ENCODE measurements at regions not wholly inside any gene's neighbourhood (a gene's known extent, or its start where the extent isn't known, plus 50 kb on each side); places are given as distances from the start of the nearest gene placed in this dataset.

GRCh38 chr7:121490309-121490708, 94.2 kb upstream of the FAM3C start:
- H3K27ac ChIP-seq, result no peak overlapping the region
- no peak for TF ChIP-seq CTCF (conservative IDR thresholded peaks at IDR 0.05)

- no peak overlapping the region for H3K27ac ChIP-seq
- no peak for TF ChIP-seq CTCF (conservative IDR thresholded peaks at IDR 0.05)
Observed at GRCh38 chr7:121489440-121489839, 93.3 kb upstream of the FAM3C start.

- H3K27ac ChIP-seq, result no peak overlapping the region
- TF ChIP-seq CTCF (conservative IDR thresholded peaks at IDR 0.05), result no peak
Observed at GRCh38 chr7:121488111-121488650, 92.1 kb upstream of the FAM3C start.

DNA sequence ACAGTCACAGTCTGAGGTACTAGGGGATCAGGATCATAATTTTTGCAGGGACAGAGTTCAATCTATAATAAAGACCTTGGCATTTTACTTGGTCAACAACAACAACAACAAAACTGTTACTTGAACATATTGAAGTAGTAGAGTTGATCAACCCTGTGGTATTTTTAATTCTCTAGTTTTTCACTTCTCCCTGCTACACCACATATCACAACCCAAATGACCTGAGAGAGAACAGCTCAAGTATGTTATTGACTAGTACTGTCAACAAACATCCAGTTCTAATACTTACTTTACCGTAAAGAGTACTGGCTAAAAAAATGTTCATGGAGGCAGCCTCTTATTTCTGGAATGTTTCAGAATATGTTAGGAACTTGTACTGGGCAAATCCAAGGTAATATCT, 90.5 kb upstream of the FAM3C start:
- TF ChIP-seq CTCF (conservative IDR thresholded peaks at IDR 0.05), result no peak
- no peak overlapping the region for H3K27ac ChIP-seq

DNA sequence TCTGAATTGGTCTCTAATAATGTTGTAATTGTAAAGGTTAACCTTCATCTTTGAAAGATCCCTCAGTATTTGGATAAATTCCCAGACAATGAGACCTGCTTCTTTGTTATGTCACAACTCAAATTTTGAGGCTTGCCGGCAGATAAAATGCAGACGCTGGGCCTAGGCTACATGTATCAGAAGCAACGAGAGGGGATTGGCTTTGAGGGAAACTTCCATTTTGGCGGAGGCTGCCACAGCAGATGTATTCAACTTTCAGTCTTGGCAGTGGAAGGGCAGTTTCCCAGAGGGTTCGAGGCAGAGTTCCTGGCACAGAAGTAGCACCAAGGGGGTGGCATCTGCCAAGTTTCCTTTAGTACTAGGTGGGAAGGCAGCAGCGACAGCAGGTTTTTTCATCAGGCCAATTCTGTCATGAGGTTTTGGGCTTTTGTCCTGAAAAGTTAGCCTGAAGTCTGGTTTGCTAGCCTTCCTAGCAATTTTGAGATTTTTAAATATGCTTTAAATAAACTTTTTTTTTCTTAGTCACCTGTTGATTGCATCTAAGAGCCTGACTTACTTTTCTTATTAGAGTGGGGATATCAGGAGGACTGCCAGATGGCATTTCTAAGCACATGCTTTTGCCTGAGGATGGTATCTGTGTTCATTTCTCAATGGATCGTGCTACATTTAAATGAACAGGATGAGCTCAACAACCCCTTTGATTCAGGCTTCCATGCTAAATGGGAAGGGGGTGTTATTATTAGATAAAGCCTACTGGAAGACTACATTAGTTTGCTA, 89.5 kb upstream of the FAM3C start:
- TF ChIP-seq CTCF (conservative IDR thresholded peaks at IDR 0.05), result no peak
- H3K27ac ChIP-seq, result no peak overlapping the region

DNA sequence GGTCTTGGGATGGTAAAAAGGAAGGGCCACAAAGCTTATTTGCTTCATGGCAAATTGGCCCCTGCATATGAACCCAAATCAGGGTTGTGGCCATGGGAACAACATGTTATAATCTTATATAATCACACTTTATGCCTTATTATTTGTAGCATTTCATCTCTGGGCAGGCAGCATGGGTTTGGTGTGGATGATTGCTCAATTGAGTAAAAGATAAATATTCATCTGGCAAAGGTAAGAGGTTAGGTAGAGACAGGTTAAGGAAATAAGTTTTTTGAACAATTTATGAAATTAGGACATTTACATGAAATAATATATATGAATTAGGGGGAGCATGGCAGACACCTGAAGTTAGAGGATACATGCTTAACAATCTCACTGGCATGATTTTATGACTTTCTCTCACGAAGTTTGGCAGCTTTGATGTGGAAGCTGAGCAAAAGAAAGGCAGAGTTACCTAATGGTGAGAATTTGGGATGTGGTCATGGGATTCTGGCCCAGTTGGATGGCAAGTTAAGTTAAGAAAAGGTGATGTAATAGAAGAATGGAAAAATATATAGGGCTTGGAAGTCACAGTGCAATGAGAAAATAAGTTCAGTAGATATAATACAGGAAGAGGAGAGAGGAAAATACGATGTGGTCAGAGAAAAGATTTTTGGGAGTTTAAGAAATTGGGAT, 88.1 kb upstream of the FAM3C start:
- H3K27ac ChIP-seq, result no peak overlapping the region
- TF ChIP-seq CTCF (conservative IDR thresholded peaks at IDR 0.05), result no peak

DNA sequence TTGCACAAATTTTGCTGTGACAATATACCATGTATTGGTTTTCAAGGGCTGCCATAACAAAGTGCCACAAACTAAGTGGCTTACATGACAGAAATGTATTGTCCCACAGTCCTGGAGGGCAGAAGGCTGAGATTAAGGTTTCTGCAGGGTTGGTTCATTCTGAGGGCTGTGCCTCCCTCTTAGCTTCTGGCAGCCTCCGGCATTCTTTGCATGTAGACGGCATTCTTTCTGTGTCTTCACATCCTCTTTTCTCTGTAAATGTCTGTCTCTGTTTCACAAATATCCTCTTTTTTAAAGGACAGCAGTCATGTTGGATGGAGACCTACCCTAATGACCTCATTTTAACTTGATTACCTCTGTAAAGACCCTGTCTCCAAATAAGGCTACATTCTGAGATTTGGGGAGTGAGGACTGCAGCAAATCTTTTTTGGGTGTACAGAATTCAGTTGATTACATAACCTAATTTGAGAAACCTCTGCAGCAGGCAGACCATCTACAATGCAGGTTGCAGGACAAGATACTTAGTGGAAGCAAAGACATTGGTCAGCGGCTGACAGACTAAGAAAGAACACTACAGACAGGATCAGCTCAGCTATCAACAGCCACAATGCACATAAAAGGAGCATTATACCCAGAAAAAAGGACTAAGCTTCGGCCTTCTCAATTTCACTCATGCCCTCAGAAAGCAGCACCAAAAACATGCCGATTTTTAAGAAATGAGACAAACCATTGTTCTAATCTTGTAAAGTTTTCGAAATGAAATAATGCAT, 84.6 kb upstream of the FAM3C start:
- H3K27ac ChIP-seq, result no peak overlapping the region
- TF ChIP-seq CTCF (conservative IDR thresholded peaks at IDR 0.05), result no peak
